ENCODE measurements at regions not wholly inside any gene's neighbourhood (a gene's known extent, or its start where the extent isn't known, plus 50 kb on each side); places are given as distances from the start of the nearest gene placed in this dataset.

DNA sequence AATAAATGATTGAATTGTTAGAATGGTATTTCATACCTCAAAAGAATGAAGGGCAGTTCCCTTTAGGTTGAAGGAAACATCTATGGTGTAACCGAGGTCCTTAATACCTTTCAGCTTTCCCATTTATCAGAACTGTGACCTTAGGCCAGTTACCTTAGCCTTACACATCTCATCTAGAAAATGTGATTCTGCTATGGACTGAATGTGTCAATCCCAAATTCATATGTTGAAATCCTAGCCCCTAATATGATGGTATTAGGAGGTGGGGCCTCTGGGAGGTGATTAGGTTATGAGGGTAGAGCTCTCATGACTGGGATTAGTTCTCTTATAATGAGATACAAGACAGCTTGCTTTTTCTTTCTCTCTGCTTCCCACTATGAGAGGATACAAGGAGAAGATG, 441.9 kb downstream of the PLK2 start:
- TF ChIP-seq, protein P1, sequence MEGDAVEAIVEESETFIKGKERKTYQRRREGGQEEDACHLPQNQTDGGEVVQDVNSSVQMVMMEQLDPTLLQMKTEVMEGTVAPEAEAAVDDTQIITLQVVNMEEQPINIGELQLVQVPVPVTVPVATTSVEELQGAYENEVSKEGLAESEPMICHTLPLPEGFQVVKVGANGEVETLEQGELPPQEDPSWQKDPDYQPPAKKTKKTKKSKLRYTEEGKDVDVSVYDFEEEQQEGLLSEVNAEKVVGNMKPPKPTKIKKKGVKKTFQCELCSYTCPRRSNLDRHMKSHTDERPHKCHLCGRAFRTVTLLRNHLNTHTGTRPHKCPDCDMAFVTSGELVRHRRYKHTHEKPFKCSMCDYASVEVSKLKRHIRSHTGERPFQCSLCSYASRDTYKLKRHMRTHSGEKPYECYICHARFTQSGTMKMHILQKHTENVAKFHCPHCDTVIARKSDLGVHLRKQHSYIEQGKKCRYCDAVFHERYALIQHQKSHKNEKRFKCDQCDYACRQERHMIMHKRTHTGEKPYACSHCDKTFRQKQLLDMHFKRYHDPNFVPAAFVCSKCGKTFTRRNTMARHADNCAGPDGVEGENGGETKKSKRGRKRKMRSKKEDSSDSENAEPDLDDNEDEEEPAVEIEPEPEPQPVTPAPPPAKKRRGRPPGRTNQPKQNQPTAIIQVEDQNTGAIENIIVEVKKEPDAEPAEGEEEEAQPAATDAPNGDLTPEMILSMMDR (IDR thresholded peaks at IDR 0.05; ENCODE audit: poor library complexity) = no peak
- TF ChIP-seq EZH2 (IDR thresholded peaks at IDR 0.05; ENCODE audit: borderline replicate concordance) (no peak), EZH2phosphoT487 (IDR thresholded peaks at IDR 0.05; ENCODE audit: low read depth, severe bottlenecking, unreplicated experiment) (no peak)

Measured in hepatocyte (in vitro differentiated cells).